AG08396 (cell line): ENCODE measurements at regions not wholly inside any gene's neighbourhood (a gene's known extent, or its start where the extent isn't known, plus 50 kb on each side); places are given as distances from the start of the nearest gene placed in this dataset.

Experiments used
- DNase-seq: peaks from one replicate; pipeline ENCODE4 v3.0.0; 2012; ENCODE audit warnings: low spot score, mixed read lengths

GRCh38 chr16:74031551-74031950, 265.1 kb upstream of the PSMD7 start:
- DNase-seq, result no peak

- DNase-seq, result no peak
Observed at GRCh38 chr16:74030000-74030706, 266.5 kb upstream of the PSMD7 start.

GRCh38 chr16:74029115-74029792, 267.4 kb upstream of the PSMD7 start:
- DNase-seq, result no peak

- DNase-seq, result no peak
Observed at GRCh38 chr16:74026373-74027281, 270.0 kb upstream of the PSMD7 start.

GRCh38 chr16:74024953-74025352, 271.7 kb upstream of the PSMD7 start:
- no peak for DNase-seq

GRCh38 chr16:74020095-74020670, 276.4 kb upstream of the PSMD7 start:
- DNase-seq, result no peak

GRCh38 chr16:74019612-74020011, 277.0 kb upstream of the PSMD7 start:
- DNase-seq, result no peak

- DNase-seq, result no peak
Observed at GRCh38 chr16:74015953-74016352, 280.7 kb upstream of the PSMD7 start.

- no peak for DNase-seq
Observed at GRCh38 chr16:73998707-73999106, 297.9 kb upstream of the PSMD7 start.

GRCh38 chr16:73997971-73998370, 298.6 kb upstream of the PSMD7 start:
- no peak for DNase-seq

GRCh38 chr16:73997340-73997711, 299.3 kb upstream of the PSMD7 start:
- DNase-seq, result no peak

- no peak for DNase-seq
Observed at GRCh38 chr16:73996624-73997339, 299.8 kb upstream of the PSMD7 start.

GRCh38 chr16:73993878-73994277, 302.7 kb upstream of the PSMD7 start:
- no peak for DNase-seq

GRCh38 chr16:73978407-73978784, 318.2 kb upstream of the PSMD7 start:
- no peak for DNase-seq

- no peak for DNase-seq
Observed at GRCh38 chr16:73976644-73977043, 320.0 kb upstream of the PSMD7 start.

- no peak for DNase-seq
Observed at GRCh38 chr16:73973174-73973573, 323.4 kb upstream of the PSMD7 start.

- DNase-seq, result no peak
Observed at GRCh38 chr16:73966851-73967250, 329.8 kb upstream of the PSMD7 start.

GRCh38 chr16:73965591-73965990, 331.0 kb upstream of the PSMD7 start:
- DNase-seq, result no peak

GRCh38 chr16:73956587-73957494, 339.8 kb upstream of the PSMD7 start:
- peak; percentile 66 for DNase-seq

- DNase-seq, result no peak
Observed at GRCh38 chr16:73955702-73956101, 340.9 kb upstream of the PSMD7 start.

GRCh38 chr16:73955255-73955654, 341.4 kb upstream of the PSMD7 start:
- no peak for DNase-seq
